ENCODE measurements at regions not wholly inside any gene's neighbourhood (a gene's known extent, or its start where the extent isn't known, plus 50 kb on each side); places are given as distances from the start of the nearest gene placed in this dataset.
"Not testable (repeated sequence)": the region's sequence is repeated elsewhere in the genome, so short reads cannot be mapped to it uniquely, and the experiment has no call there.

- DNase-seq: no peak
Measured at GRCh38 chr4:187370918-187371317, 624.7 kb upstream of the ZFP42 start.

- DNase-seq: no peak
Measured at GRCh38 chr4:187378441-187378840, 617.1 kb upstream of the ZFP42 start.

- no peak for DNase-seq
Measured at GRCh38 chr4:187380181-187380581, 615.4 kb upstream of the ZFP42 start.

GRCh38 chr4:187383181-187383580 lies 612.4 kb upstream of the ZFP42 start:
- no peak for DNase-seq

GRCh38 chr4:187387739-187388138 lies 607.8 kb upstream of the ZFP42 start:
- DNase-seq: no peak

- no peak for DNase-seq
Measured at GRCh38 chr4:187389420-187389819, 606.2 kb upstream of the ZFP42 start.

- no peak for DNase-seq
Measured at GRCh38 chr4:187390646-187391045, 604.9 kb upstream of the ZFP42 start.

- no peak for DNase-seq
Measured at GRCh38 chr4:187393531-187394344, 601.8 kb upstream of the ZFP42 start.

- DNase-seq: no peak
Measured at GRCh38 chr4:187396106-187396505, 599.5 kb upstream of the ZFP42 start.

GRCh38 chr4:187408447-187408846 lies 587.1 kb upstream of the ZFP42 start:
- not testable (repeated sequence) for DNase-seq

GRCh38 chr4:187413564-187414358 lies 581.8 kb upstream of the ZFP42 start:
- DNase-seq: no peak

GRCh38 chr4:187414716-187415115 lies 580.9 kb upstream of the ZFP42 start:
- DNase-seq: no peak

GRCh38 chr4:187415231-187415630 lies 580.3 kb upstream of the ZFP42 start:
- DNase-seq: no peak

GRCh38 chr4:187416216-187416615 lies 579.4 kb upstream of the ZFP42 start:
- no peak for DNase-seq

GRCh38 chr4:187417721-187418120 lies 577.9 kb upstream of the ZFP42 start:
- no peak for DNase-seq

- DNase-seq: no peak
Measured at GRCh38 chr4:187422655-187423054, 572.9 kb upstream of the ZFP42 start.

- no peak for DNase-seq
Measured at GRCh38 chr4:187424636-187425035, 570.9 kb upstream of the ZFP42 start.

GRCh38 chr4:187426511-187426910 lies 569.1 kb upstream of the ZFP42 start:
- DNase-seq: no peak

- no peak for DNase-seq
Measured at GRCh38 chr4:187432310-187432709, 563.3 kb upstream of the ZFP42 start.

- DNase-seq: no peak
Measured at GRCh38 chr4:187433141-187433540, 562.4 kb upstream of the ZFP42 start.

- DNase-seq: no peak
Measured at GRCh38 chr4:187436251-187436650, 559.3 kb upstream of the ZFP42 start.

GRCh38 chr4:187444061-187444460 lies 551.5 kb upstream of the ZFP42 start:
- DNase-seq: no peak

GRCh38 chr4:187449702-187450101 lies 545.9 kb upstream of the ZFP42 start:
- DNase-seq: no peak

GRCh38 chr4:187451776-187452175 lies 543.8 kb upstream of the ZFP42 start:
- DNase-seq: no peak
